HG03159 (cell line): ENCODE measurements at regions not wholly inside any gene's neighbourhood (a gene's known extent, or its start where the extent isn't known, plus 50 kb on each side); places are given as distances from the start of the nearest gene placed in this dataset.
A peak's percentile ranks its signal among the peaks of the same experiment; 100 is the strongest.

Experiments used
- ATAC-seq: cut with Tn5 transposase; IDR thresholded peaks from one replicate; pipeline ENCODE4 v1.9.1; 2021; ENCODE audit warnings: mild to moderate bottlenecking, moderate library complexity; ENCODE audit not compliant: unreplicated experiment

DNA sequence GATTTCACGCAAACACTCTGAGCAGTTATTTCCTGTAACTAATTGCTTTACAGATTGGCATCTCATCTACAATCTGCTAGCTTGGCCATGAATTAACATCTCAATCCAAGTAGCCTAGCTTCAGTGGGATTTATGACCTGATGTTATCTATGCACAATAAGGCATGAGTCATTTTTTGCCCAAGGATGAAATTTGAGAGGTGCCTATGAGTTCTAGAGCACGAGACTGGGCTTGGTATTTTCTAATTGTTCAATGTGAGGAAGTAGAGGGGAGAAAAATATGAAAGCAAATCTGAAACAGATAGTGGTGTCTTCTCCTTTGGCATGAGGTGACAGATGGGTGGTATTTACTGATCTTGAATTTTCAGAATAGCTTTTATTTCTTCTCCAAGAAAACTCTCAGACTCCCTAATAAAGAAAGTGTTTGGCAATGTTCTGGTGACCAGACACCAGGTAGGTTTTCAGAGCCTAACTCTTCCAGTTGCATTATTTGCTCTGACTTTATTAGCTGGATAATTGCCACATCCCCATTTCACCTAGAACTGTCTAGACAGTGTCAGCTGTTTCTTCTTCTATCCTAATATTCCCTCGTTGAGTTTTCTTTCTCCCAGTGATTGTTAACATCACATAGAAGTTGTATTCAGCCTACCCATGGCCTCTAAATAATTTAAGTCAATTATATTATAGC, 301.0 kb upstream of the UMPS start:
- ATAC-seq = no peak

DNA sequence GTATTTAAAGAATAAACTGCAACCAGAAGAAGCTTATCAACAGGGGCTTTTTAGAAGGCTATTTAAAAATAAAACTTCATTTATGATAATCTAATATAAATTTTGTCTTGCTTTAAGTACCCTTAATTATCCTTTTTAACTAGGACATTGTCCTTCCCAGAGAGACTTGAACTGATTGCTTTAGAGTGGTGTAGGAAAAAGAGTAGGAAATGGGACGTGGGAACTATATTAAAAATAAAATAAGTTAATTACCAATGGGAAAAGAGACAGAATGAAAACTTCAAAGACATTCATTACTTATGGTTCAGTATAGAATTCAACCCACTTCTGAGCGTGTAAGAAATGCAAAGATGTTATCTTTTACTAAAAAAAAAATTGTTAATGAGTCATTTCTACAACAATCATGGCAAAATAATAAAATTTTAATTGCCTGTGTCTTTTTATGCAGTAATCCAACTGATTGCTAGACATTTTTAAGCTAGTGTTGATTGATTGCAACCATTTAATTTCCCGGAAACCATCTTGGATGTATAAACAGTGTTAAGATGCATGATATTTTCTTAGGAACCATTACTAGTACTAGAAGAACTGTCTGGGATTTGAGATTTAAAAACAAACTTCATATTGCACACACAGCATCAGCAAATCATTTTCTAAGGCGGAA, 298.8 kb upstream of the UMPS start:
- no peak for ATAC-seq

- no peak for ATAC-seq
These were observed 296.1 kb upstream of the UMPS start for GRCh38 chr3:124434176-124434575.

GRCh38 chr3:124435467-124435866, 294.8 kb upstream of the UMPS start:
- no peak for ATAC-seq

- ATAC-seq = no peak
These were observed 291.4 kb upstream of the UMPS start for GRCh38 chr3:124438813-124439212.

GRCh38 chr3:124439603-124440002, 290.6 kb upstream of the UMPS start:
- ATAC-seq = no peak

- ATAC-seq = no peak
These were observed 288.5 kb upstream of the UMPS start for GRCh38 chr3:124441766-124442165.

DNA sequence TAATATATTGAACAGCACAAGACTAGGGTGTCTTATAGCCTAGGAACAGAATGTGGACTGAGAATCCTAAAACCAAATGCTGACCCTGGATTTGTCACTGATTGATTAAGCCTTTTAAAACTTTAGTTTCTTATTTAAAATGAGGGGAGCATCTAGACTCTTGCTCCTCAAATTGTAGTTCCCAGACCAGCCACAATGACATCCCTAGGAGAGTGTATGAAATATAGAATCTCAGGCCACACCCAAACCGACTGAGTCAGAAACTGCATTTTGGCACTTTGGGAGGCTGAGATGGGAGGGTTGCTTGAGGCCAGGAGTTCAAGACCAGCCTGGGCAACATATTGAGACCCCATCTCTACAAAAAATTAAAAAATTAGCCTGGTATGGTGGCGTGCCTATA, 287.8 kb upstream of the UMPS start:
- no peak for ATAC-seq

GRCh38 chr3:124443446-124443845, 286.8 kb upstream of the UMPS start:
- ATAC-seq = no peak

- no peak for ATAC-seq
These were observed 286.2 kb upstream of the UMPS start for GRCh38 chr3:124444075-124444474.

DNA sequence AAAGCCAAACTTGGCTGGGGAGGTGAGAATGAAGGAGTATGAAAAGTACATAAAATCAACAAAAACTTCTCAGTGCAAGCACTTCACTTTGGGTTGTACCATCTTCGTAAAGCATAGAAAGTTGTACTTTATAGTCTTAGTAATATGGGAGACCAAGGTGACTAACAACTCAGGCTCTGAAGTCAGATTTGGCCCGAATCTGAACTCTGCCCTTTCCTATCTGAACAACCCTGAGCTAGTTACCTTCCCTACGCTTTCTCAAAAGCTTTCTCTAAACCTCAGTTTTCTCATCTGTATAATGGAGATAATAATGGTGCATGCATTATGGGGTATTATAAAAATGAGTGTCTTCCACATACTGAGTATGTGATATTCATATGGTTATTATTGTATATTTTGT, 285.4 kb upstream of the UMPS start:
- no peak for ATAC-seq

GRCh38 chr3:124447845-124448244, 282.4 kb upstream of the UMPS start:
- no peak for ATAC-seq

DNA sequence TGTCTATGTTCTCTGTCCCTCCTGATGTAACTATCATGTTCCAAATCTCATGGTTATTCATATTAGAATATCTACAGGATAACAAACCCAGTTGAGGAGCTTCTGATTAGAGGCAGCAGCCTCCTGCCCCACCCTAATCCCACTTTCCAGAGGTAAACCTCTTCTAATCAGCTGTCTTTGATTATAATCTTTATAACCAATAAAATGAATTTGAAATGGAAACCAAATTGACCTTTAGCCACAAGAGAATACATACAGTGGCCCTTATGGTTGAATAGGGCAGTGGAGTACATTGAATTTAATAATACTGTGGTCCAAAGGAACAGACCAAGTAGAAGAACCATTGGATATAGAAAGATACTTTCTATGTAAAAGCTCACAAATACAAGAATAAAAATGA, 281.3 kb upstream of the UMPS start:
- no peak for ATAC-seq

DNA sequence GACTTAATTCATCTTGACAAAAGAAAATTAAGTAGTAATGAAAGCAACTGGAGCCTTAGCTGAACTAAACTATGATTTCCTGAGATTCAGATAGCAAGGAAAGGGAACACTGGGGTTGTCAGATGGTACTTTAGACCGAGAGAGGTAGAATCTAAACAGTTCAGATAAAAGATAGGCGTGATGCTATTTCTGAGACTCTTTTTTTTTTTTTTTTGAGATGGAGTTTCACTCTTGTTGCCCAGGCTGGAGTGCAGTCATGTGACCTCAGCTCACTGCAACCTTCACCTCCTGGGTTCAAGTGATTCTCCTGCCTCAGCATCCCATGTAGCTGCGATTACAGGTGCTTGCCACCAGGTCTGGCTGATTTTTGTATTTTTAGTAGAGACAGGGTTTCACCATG, 279.9 kb upstream of the UMPS start:
- no peak for ATAC-seq

GRCh38 chr3:124451630-124452317, 278.5 kb upstream of the UMPS start:
- peak; percentile 50 for ATAC-seq

- no peak for ATAC-seq
These were observed 277.1 kb upstream of the UMPS start for GRCh38 chr3:124453189-124453588.

DNA sequence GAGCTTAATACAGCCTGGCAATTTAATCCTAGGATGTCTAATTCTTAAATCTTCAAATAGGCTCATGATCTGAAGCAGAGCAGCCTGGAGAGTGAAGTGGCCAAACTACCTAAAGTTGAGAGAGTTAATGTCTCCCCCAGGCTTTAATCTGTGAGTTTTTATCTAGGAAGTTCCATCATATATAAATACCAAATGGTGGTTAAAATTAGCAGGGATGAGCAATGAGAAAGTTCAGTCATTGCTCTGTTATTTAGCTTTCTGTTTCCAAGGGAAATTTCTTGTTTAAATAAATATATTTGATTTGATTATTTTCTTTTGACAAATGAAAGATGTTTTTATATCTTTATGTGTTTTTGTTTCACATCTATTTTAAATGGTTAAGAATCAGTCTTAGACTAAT, 274.4 kb upstream of the UMPS start:
- no peak for ATAC-seq

GRCh38 chr3:124456506-124456905, 273.7 kb upstream of the UMPS start:
- no peak for ATAC-seq

DNA sequence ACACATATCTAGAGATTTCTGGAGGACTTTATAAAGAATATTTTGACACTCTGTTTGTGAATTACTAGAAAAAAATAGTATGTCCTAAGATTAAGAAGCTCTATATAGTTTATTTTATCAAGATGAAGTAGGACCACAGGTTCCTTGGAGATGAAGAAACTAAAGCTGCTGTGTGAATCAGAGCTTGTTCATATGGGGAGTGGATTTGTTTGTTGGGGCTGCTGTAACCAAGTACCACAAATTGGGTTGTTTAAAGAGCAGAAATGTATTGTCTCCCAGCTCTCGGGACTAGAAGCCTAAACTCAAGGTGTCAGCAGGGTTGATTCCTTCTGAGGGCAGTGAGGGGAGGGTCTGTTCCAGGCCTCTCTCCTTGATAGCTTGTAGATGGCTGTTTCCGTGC, 270.6 kb upstream of the UMPS start:
- no peak for ATAC-seq

DNA sequence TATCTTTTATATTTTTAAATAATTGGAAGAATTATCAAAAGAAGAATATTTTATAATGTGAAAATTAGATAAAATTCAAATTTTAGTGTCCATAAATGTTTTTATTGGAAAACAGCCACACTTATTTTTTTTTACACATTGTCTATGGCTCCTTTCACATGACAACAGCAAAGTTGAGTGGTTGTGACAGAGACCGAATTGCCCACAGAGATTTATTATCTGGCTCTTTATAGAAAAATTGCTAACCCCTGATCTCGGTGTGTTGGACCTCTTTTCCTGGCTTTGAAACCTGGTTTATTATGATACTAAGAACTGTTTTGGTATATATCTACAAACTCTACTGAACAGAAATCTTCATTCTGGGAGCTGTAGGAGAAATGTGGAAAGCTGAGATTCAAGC, 269.1 kb upstream of the UMPS start:
- no peak for ATAC-seq

GRCh38 chr3:124461838-124462632, 268.2 kb upstream of the UMPS start:
- ATAC-seq = no peak
